OCI-M1 (cell line): ENCODE measurements at regions not wholly inside any gene's neighbourhood (a gene's known extent, or its start where the extent isn't known, plus 50 kb on each side); places are given as distances from the start of the nearest gene placed in this dataset.
A peak's percentile ranks its signal among the peaks of the same experiment; 100 is the strongest.
"Not testable (repeated sequence)": the region's sequence is repeated elsewhere in the genome, so short reads cannot be mapped to it uniquely, and the experiment has no call there.

Experiments used
- DNase-seq: peaks from one replicate; lab custom pipeline; 2025; lab: John Stamatoyannopoulos, UW

- DNase-seq, result not testable (repeated sequence)
Measured at GRCh38 chr3:75445234-75445633, 218.9 kb upstream of the FRG2C start.

GRCh38 chr3:75446948-75447347 is 217.2 kb upstream of the FRG2C start:
- not testable (repeated sequence) for DNase-seq

- peak; percentile 29 for DNase-seq
Measured at GRCh38 chr3:75453328-75453727, 210.8 kb upstream of the FRG2C start.

- DNase-seq, result not testable (repeated sequence)
Measured at GRCh38 chr3:75453839-75454238, 210.3 kb upstream of the FRG2C start.

GRCh38 chr3:75474530-75474929 is 189.6 kb upstream of the FRG2C start:
- not testable (repeated sequence) for DNase-seq

- peak; percentile 0 for DNase-seq
Measured at GRCh38 chr3:75496600-75496999, 167.5 kb upstream of the FRG2C start.

- peak; percentile 29 for DNase-seq
Measured at GRCh38 chr3:75500357-75500756, 163.8 kb upstream of the FRG2C start.

- DNase-seq, result not testable (repeated sequence)
Measured at GRCh38 chr3:75502171-75502570, 162.0 kb upstream of the FRG2C start.

- DNase-seq, result peak; percentile 69
Measured at GRCh38 chr3:75502769-75503756, 161.1 kb upstream of the FRG2C start.

GRCh38 chr3:75506603-75507002 is 157.5 kb upstream of the FRG2C start:
- no peak for DNase-seq

- DNase-seq, result not testable (repeated sequence)
Measured at GRCh38 chr3:75507956-75508355, 156.2 kb upstream of the FRG2C start.

- not testable (repeated sequence) for DNase-seq
Measured at GRCh38 chr3:75527657-75528056, 136.5 kb upstream of the FRG2C start.

- DNase-seq, result peak; percentile 69
Measured at GRCh38 chr3:75552095-75552494, 112.0 kb upstream of the FRG2C start.

- DNase-seq, result not testable (repeated sequence)
Measured at GRCh38 chr3:75564427-75564826, 99.7 kb upstream of the FRG2C start.

- DNase-seq, result not testable (repeated sequence)
Measured at GRCh38 chr3:75572303-75572702, 91.8 kb upstream of the FRG2C start.

- DNase-seq, result not testable (repeated sequence)
Measured at GRCh38 chr3:75579091-75579490, 85.0 kb upstream of the FRG2C start.

- DNase-seq, result not testable (repeated sequence)
Measured at GRCh38 chr3:75579536-75579935, 84.6 kb upstream of the FRG2C start.

- DNase-seq, result peak; percentile 1
Measured at GRCh38 chr3:75579981-75580782, 83.9 kb upstream of the FRG2C start.

GRCh38 chr3:75582536-75582935 is 81.6 kb upstream of the FRG2C start:
- DNase-seq, result not testable (repeated sequence)

GRCh38 chr3:75583116-75583515 is 81.0 kb upstream of the FRG2C start:
- not testable (repeated sequence) for DNase-seq

- not testable (repeated sequence) for DNase-seq
Measured at GRCh38 chr3:75587695-75588094, 76.4 kb upstream of the FRG2C start.

- DNase-seq, result not testable (repeated sequence)
Measured at GRCh38 chr3:75590382-75590781, 73.7 kb upstream of the FRG2C start.
